Natural killer cell (primary cell): ENCODE measurements at regions not wholly inside any gene's neighbourhood (a gene's known extent, or its start where the extent isn't known, plus 50 kb on each side); places are given as distances from the start of the nearest gene placed in this dataset.

Experiments
- ATAC-seq, 3 donors: fragments of 150-1000 bp in 2 of 3; fragments of 200-7000 bp in 1 of 3; cut with Tn5 transposase; 1 replicate in 1 of 3; 2 replicates in 2 of 3; pipeline ENCODE4 v1.10.0; 2021; ENCODE audit warnings: mild to moderate bottlenecking in 2 of 3, moderate library complexity in 2 of 3
- DNase-seq, 2 donors: peaks; one replicate each; pipeline versions ENCODE4 v3.0.0 to v3.0.0-alpha.2; 2013 to 2021; ENCODE audit warnings: mixed read lengths in 1 of 2
- H3K27ac ChIP-seq: one replicate; pipeline ENCODE4 v1.5.1; 2013; ENCODE audit warnings: mild to moderate bottlenecking, low read length
- H3K27me3 ChIP-seq: one replicate; pipeline ENCODE4 v1.6.1; 2013; ENCODE audit warnings: low read length; ENCODE audit not compliant: control insufficient read depth, insufficient read depth
- H3K36me3 ChIP-seq: one replicate; pipeline ENCODE4 v1.6.1; 2013; ENCODE audit warnings: low read length; ENCODE audit not compliant: control insufficient read depth, insufficient read depth
- H3K4me1 ChIP-seq: one replicate; pipeline ENCODE4 v1.6.1; 2013; ENCODE audit warnings: low read length; ENCODE audit not compliant: control insufficient read depth, insufficient read depth
- H3K4me3 ChIP-seq: one replicate; pipeline ENCODE4 v1.5.1; 2013; ENCODE audit warnings: low read length
- H3K9me3 ChIP-seq: one replicate; pipeline ENCODE4 v1.6.1; 2013; ENCODE audit warnings: low read length; ENCODE audit not compliant: control insufficient read depth, insufficient read depth
- H3K27ac Mint-ChIP-seq, 2 donors: one replicate each; pipeline ENCODE4 v1.8.0; 2022; ENCODE audit warnings: mild to moderate bottlenecking in 2 of 2, mixed read lengths in 2 of 2, moderate library complexity in 1 of 2
- H3K27me3 Mint-ChIP-seq, 2 donors: one replicate each; pipeline ENCODE4 v1.8.0; 2022; ENCODE audit warnings: low read depth in 2 of 2, mixed read lengths in 2 of 2
- H3K36me3 Mint-ChIP-seq: one replicate; pipeline ENCODE4 v1.8.0; 2022; ENCODE audit warnings: mixed read lengths
- H3K4me1 Mint-ChIP-seq, 2 donors: one replicate each; pipeline ENCODE4 v1.8.0; 2022; ENCODE audit warnings: mixed read lengths in 2 of 2
- H3K4me3 Mint-ChIP-seq: one replicate; pipeline ENCODE4 v1.8.0; 2022; ENCODE audit warnings: mild to moderate bottlenecking, moderate library complexity, mixed read lengths
- H3K9me3 Mint-ChIP-seq, 2 donors: one replicate each; pipeline ENCODE4 v1.8.0; 2022; ENCODE audit warnings: mixed read lengths in 2 of 2
- WGBS: methylation state at CpG from one replicate; pipeline ENCODE4 v1.1.7; 2013; ENCODE audit warnings: missing lambda C conversion rate; ENCODE audit not compliant: insufficient coverage; 5-methylcytosine and 5-hydroxymethylcytosine counted together
- intact Hi-C: fragments of 100-400 bp; cut with micrococcal nuclease; formaldehyde crosslinking; loops from one replicate; pipeline ENCODE4 v1.14.2; 2022
- TF ChIP-seq, protein P1 (sequence below): fragments of 200-600 bp; IDR thresholded peaks from one replicate; pipeline ENCODE4 v1.8.0; 2022; ENCODE audit warnings: antibody characterized with exemption

DNA sequence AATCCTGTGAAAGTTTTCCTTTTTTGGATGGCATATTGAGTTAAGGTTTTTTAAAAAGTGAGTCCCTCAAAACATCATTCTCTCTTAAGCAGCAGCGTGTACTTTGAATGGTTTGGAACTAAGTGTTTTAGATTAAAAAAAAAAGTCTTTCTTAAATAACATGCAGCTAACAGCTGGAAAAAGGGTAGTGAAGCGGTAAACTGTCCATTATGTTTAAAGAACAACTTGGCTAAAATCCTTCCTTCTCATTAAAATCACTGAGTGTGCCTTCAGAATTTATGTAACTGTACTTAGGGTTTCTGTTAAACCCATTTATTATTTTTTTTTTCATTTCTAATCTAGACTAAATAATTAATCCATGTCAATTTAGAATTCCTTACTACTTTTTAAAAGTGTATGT is 254.2 kb upstream of the ADAMTS5 start:
- intact Hi-C loops, result no loop called here
- TF ChIP-seq, protein P1, sequence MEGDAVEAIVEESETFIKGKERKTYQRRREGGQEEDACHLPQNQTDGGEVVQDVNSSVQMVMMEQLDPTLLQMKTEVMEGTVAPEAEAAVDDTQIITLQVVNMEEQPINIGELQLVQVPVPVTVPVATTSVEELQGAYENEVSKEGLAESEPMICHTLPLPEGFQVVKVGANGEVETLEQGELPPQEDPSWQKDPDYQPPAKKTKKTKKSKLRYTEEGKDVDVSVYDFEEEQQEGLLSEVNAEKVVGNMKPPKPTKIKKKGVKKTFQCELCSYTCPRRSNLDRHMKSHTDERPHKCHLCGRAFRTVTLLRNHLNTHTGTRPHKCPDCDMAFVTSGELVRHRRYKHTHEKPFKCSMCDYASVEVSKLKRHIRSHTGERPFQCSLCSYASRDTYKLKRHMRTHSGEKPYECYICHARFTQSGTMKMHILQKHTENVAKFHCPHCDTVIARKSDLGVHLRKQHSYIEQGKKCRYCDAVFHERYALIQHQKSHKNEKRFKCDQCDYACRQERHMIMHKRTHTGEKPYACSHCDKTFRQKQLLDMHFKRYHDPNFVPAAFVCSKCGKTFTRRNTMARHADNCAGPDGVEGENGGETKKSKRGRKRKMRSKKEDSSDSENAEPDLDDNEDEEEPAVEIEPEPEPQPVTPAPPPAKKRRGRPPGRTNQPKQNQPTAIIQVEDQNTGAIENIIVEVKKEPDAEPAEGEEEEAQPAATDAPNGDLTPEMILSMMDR, result no peak
- Mint-ChIP-seq H3K27ac (no peak overlapping the region), H3K9me3 (peaks cover 6 to 11% of the 10 kb centered on the region in 2 donors), H3K4me1 (no peaks in the 10 kb centered on the region), H3K27me3 (no peaks in the 10 kb centered on the region), H3K4me3 (no peak overlapping the region), H3K36me3 (peaks cover 6% of the 10 kb centered on the region)
- no CpG with 5 or more reads among the region's 2 CpGs for WGBS
- Histone ChIP-seq H3K36me3 (no peaks in the 10 kb centered on the region), H3K27ac (no peak overlapping the region), H3K4me3 (no peak overlapping the region), H3K4me1 (no peaks in the 10 kb centered on the region), H3K9me3 (no peaks in the 10 kb centered on the region), H3K27me3 (no peaks in the 10 kb centered on the region)
- DNase-seq (no peak), ATAC-seq (no peak)

DNA sequence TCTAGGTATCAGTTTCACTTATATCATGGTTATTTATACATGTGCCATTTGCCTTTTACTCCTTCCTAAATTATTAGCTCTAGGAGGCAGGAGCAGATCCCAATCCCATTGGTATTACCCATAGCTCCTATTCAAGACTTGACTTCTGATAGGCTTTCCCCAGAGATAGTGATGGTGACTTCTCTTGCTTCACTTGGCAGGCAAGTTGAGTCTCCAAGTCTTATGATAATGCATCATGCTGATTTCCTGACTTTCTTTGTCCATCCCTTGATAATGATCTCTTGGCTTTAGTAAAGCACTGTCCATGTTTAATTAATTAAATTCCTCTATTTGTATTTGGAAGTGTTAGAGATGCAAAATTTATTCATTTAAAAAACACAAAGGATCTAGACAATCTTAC is 253.5 kb upstream of the ADAMTS5 start:
- H3K9me3 Mint-ChIP-seq, result peaks cover 6 to 11% of the 10 kb centered on the region in 2 donors
- Histone ChIP-seq H3K36me3 (no peaks in the 10 kb centered on the region), H3K4me3 (no peak overlapping the region), H3K9me3 (no peaks in the 10 kb centered on the region), H3K27ac (no peak overlapping the region), H3K27me3 (no peaks in the 10 kb centered on the region), H3K4me1 (no peaks in the 10 kb centered on the region)
- DNase-seq, result no peak
- TF ChIP-seq, protein P1, result no peak
- ATAC-seq, result no peak
- H3K36me3 Mint-ChIP-seq, result peaks cover 6% of the 10 kb centered on the region
- H3K27ac Mint-ChIP-seq, result no peak overlapping the region
- no peak overlapping the region for H3K4me3 Mint-ChIP-seq
- intact Hi-C loops, result no loop called here
- H3K4me1 Mint-ChIP-seq, result no peaks in the 10 kb centered on the region
- no peaks in the 10 kb centered on the region for H3K27me3 Mint-ChIP-seq

DNA sequence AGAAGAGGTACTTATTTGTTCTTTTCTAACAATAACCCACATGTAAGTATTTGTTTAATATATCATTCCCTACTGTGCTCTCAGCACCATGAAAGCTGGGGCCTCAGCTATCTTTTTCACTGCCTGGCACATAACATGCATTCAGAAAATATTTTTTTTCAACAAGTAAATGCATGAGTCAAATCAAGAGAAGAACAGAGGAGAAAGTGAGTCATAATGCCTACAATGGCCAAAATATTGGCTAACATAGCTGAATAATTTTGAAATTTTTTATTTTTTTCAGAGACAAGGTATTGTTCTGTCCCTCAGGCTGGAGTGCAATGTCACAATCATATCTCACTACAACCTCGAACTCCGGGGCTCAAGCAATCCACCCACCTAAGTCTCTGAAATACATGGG is 252.2 kb upstream of the ADAMTS5 start:
- Mint-ChIP-seq H3K4me1 (no peaks in the 10 kb centered on the region), H3K27me3 (no peaks in the 10 kb centered on the region), H3K4me3 (no peak overlapping the region), H3K9me3 (peaks cover 6 to 11% of the 10 kb centered on the region in 2 donors), H3K36me3 (peaks cover 6% of the 10 kb centered on the region), H3K27ac (no peak overlapping the region)
- no peak for ATAC-seq
- no peaks in the 10 kb centered on the region for H3K4me1 ChIP-seq
- intact Hi-C loops, result no loop called here
- DNase-seq, result no peak
- H3K4me3 ChIP-seq, result no peak overlapping the region
- H3K27me3 ChIP-seq, result no peaks in the 10 kb centered on the region
- H3K27ac ChIP-seq, result no peak overlapping the region
- H3K9me3 ChIP-seq, result no peaks in the 10 kb centered on the region
- no peaks in the 10 kb centered on the region for H3K36me3 ChIP-seq
- TF ChIP-seq, protein P1, result no peak
- 97% methylated on average over 2 of the region's 2 CpGs for WGBS

DNA sequence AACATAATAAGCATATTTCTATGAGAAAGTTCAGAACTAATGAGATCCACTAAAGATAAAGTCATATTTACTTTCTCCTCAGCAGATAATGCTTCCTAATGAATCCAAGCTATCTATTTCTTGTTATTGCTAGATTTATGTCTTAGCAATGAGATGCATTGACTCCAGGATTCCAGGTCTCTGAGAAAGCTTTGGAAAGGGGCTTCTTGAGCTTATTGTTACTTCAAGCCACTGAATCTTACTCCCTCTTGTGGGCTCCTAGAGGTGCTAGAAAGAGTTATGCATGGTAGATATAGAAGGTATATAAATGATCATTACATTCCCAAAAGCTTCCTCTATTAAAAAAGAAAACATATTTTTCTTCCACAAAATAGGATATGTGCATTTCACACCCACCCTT is 246.4 kb upstream of the ADAMTS5 start:
- H3K27me3 Mint-ChIP-seq, result no peaks in the 10 kb centered on the region
- TF ChIP-seq, protein P1, result no peak
- H3K4me1 ChIP-seq, result no peaks in the 10 kb centered on the region
- H3K9me3 Mint-ChIP-seq, result peaks cover 5 to 13% of the 10 kb centered on the region in 2 donors
- DNase-seq, result no peak
- H3K27ac ChIP-seq, result no peak overlapping the region
- no peak overlapping the region for H3K4me3 Mint-ChIP-seq
- H3K9me3 ChIP-seq, result no peaks in the 10 kb centered on the region
- no peaks in the 10 kb centered on the region for H3K4me1 Mint-ChIP-seq
- peaks cover 5% of the 10 kb centered on the region for H3K36me3 Mint-ChIP-seq
- ATAC-seq, result no peak
- intact Hi-C loops, result no loop called here
- no peaks in the 10 kb centered on the region for H3K27me3 ChIP-seq
- no peaks in the 10 kb centered on the region for H3K36me3 ChIP-seq
- no peak overlapping the region for H3K4me3 ChIP-seq
- H3K27ac Mint-ChIP-seq, result no peak overlapping the region
